HEK293T (cell line): ENCODE measurements at regions not wholly inside any gene's neighbourhood (a gene's known extent, or its start where the extent isn't known, plus 50 kb on each side); places are given as distances from the start of the nearest gene placed in this dataset.
"Not testable (repeated sequence)": the region's sequence is repeated elsewhere in the genome, so short reads cannot be mapped to it uniquely, and the experiment has no call there.

Experiments used
- CTCF ChIA-PET: fragments of 350-600 bp; formaldehyde crosslinking; extraction: SDS; loops from one replicate; lab custom pipeline; 2021; ENCODE audit warnings: antibody characterized with exemption, inconsistent platforms; lab: Yijun Ruan, JAX
- POLR2A ChIA-PET: fragments of 350-600 bp; formaldehyde crosslinking; extraction: SDS; loops from one replicate; lab custom pipeline; 2020; ENCODE audit warnings: antibody characterized with exemption, inconsistent platforms; lab: Yijun Ruan, JAX
- DNase-seq: peaks from one replicate; pipeline ENCODE4 v3.0.0; 2012; ENCODE audit warnings: mixed read lengths; ENCODE audit errors: extremely low spot score
- ARNT ChIP-seq: fragments of 450-650 bp; IDR thresholded peaks from 2 replicates; pipeline ENCODE4 v1.6.1; 2017; ENCODE audit warnings: mild to moderate bottlenecking
- BHLHE40 ChIP-seq: fragments of 450-650 bp; IDR thresholded peaks from 2 replicates; pipeline ENCODE4 v1.6.1; 2016; ENCODE audit warnings: mild to moderate bottlenecking, moderate library complexity, borderline replicate concordance
- CTBP1 ChIP-seq: fragments of 450-650 bp; IDR thresholded peaks from 2 replicates; pipeline ENCODE4 v1.6.1; 2016; ENCODE audit warnings: borderline replicate concordance
- ELF4 ChIP-seq: fragments of 450-650 bp; IDR thresholded peaks from 2 replicates; pipeline ENCODE4 v1.6.1; 2017; ENCODE audit warnings: antibody characterized with exemption
- FOXA1 ChIP-seq: fragments of 450-650 bp; IDR thresholded peaks from 2 replicates; pipeline ENCODE4 v1.6.1; 2016; ENCODE audit warnings: mild to moderate bottlenecking
- FOXK2 ChIP-seq: fragments of 450-650 bp; IDR thresholded peaks from 2 replicates; pipeline ENCODE4 v1.6.1; 2016; ENCODE audit warnings: mild to moderate bottlenecking
- FOXM1 ChIP-seq: fragments of 450-650 bp; IDR thresholded peaks from 2 replicates; pipeline ENCODE4 v1.6.1; 2017; ENCODE audit warnings: mild to moderate bottlenecking, borderline replicate concordance
- HDGF ChIP-seq: fragments of 450-650 bp; IDR thresholded peaks from 2 replicates; pipeline ENCODE4 v1.6.1; 2017; ENCODE audit warnings: antibody characterized with exemption, borderline replicate concordance
- L3MBTL2 ChIP-seq: fragments of 450-650 bp; conservative IDR thresholded peaks from 2 replicates; pipeline ENCODE4 v1.6.1; 2016; ENCODE audit warnings: mild to moderate bottlenecking
- LEF1 ChIP-seq: fragments of 450-650 bp; IDR thresholded peaks from 2 replicates; pipeline ENCODE4 v1.6.1; 2017; ENCODE audit warnings: mild to moderate bottlenecking, borderline replicate concordance
- NFRKB ChIP-seq: fragments of 450-650 bp; IDR thresholded peaks from 2 replicates; pipeline ENCODE4 v1.6.1; 2016; ENCODE audit warnings: mild to moderate bottlenecking, moderate library complexity
- SP1 ChIP-seq: fragments of 450-650 bp; IDR thresholded peaks from 2 replicates; pipeline ENCODE4 v1.6.1; 2017
- SUZ12 ChIP-seq: fragments of 450-650 bp; IDR thresholded peaks from 2 replicates; pipeline ENCODE4 v1.6.1; 2016; ENCODE audit warnings: mild to moderate bottlenecking
- TARDBP ChIP-seq: fragments of 450-650 bp; IDR thresholded peaks from 2 replicates; pipeline ENCODE4 v1.6.1; 2016
- ZNF384 ChIP-seq: fragments of 450-650 bp; IDR thresholded peaks from 2 replicates; pipeline ENCODE4 v1.6.1; 2016
- TF ChIP-seq, protein P1 (sequence below): fragments of 450-650 bp; IDR thresholded peaks from 2 replicates; pipeline ENCODE4 v1.6.1; 2016

DNA sequence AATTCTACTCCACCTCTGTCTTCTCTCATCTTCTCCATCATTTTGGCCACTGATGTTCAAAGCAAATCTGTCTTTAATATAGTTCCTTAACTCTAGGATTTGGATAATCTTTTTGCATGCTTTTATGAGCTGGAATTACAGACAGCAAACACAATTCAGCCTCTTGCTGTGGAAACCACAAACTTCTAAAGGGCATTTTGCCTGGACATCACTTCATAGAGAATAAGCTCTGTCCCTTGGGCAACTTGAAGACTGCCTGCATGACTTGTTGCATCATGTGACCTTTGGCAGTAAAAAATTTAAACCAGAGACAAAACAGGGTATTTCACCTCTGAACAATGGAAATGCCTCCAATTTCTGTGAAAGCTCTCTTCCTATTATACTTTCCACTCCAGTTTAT lies 74.1 kb upstream of the HDDC2 start:
- ChIA-PET POLR2A (no interaction called here), CTCF (no interaction called here)
- TF ChIP-seq ELF4, result no peak
- TF ChIP-seq TARDBP, result no peak
- TF ChIP-seq ARNT, result no peak
- no peak for TF ChIP-seq FOXK2
- TF ChIP-seq ZNF384, result no peak
- no peak for TF ChIP-seq CTBP1
- no peak for TF ChIP-seq FOXA1
- TF ChIP-seq BHLHE40, result no peak
- TF ChIP-seq, protein P1, sequence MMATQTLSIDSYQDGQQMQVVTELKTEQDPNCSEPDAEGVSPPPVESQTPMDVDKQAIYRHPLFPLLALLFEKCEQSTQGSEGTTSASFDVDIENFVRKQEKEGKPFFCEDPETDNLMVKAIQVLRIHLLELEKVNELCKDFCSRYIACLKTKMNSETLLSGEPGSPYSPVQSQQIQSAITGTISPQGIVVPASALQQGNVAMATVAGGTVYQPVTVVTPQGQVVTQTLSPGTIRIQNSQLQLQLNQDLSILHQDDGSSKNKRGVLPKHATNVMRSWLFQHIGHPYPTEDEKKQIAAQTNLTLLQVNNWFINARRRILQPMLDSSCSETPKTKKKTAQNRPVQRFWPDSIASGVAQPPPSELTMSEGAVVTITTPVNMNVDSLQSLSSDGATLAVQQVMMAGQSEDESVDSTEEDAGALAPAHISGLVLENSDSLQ, result no peak
- no peak for DNase-seq

DNA sequence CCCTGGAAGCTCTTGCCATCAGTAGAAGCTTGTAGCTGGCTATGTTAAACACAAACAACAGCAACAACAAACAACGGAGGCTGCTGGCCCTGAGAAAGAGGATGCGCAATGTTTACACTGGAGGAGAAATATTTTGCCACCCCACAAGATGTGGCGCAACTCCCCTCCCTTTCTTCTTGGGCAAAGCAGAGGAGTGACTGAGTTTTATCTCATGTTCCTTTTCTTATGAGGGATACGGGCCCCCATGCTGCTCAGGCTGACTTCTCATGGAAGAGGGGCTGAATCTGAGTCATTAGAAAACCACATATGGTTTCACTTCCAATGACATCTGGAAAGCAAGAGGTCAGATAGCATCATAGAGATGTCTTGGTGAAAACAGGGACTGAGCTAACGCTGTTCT lies 75.9 kb upstream of the HDDC2 start:
- ChIA-PET CTCF (no interaction called here), POLR2A (interaction anchor here (0.8 kb wide), 1 partner anchor 15 kb away, joined by 3 read pairs; no protein-coding TSS in a partner anchor)
- DNase-seq, result no peak
- no peak for TF ChIP-seq SUZ12
- no peak for TF ChIP-seq CTBP1
- TF ChIP-seq L3MBTL2, result no peak
- TF ChIP-seq FOXM1, result no peak
- no peak for TF ChIP-seq NFRKB
- TF ChIP-seq BHLHE40, result no peak
- no peak for TF ChIP-seq FOXA1
- TF ChIP-seq ZNF384, result no peak
- TF ChIP-seq LEF1, result no peak
- no peak for TF ChIP-seq SP1
- no peak for TF ChIP-seq HDGF
- TF ChIP-seq FOXK2, result no peak
- TF ChIP-seq, protein P1, result no peak
- TF ChIP-seq TARDBP, result no peak
- no peak for TF ChIP-seq ARNT
- TF ChIP-seq ELF4, result no peak

DNA sequence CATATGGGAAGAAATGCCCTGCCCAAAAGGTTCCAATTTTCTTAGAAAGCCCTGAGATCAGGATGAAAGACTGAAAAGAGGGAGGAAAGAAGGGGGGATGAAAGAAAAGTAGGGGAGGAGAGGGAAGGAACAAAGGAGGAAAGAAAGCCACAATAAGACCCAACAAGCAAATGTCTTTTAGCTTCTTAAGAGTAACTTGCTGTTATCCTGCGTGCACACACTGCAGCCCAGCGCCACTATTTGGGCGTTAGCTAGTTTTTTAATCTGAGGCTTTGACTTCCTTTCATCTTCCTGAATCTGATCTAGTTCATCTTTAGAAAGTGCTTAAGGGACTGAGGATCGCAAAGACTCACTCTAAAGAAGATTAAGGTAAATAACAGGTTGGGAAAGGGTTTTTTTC lies 77.4 kb upstream of the HDDC2 start:
- TF ChIP-seq NFRKB, result no peak
- TF ChIP-seq ARNT, result no peak
- TF ChIP-seq CTBP1, result no peak
- TF ChIP-seq, protein P1, result no peak
- TF ChIP-seq SP1, result no peak
- TF ChIP-seq TARDBP, result no peak
- no peak for TF ChIP-seq ZNF384
- TF ChIP-seq ELF4, result no peak
- ChIA-PET POLR2A (no interaction called here), CTCF (no interaction called here)
- no peak for DNase-seq

DNA sequence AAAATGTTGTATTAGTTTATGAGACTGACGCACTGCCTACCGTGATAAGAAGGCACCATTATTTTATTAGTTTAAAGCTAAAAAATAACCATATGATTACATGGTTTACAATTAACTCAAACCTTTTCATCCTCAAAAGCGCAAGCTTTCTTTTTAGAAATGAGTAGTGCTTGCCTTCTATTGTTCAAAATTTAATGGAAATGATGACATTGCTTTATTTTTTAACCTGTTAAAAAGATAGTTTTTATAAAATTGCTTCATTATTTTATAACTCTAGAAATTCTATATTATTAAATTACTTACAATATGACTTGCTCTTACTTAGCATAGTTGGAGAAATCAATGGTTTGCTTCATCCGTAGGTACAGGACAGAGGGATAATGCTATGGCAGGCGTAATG lies 78.7 kb upstream of the HDDC2 start:
- ChIA-PET POLR2A (no interaction called here), CTCF (no interaction called here)

DNA sequence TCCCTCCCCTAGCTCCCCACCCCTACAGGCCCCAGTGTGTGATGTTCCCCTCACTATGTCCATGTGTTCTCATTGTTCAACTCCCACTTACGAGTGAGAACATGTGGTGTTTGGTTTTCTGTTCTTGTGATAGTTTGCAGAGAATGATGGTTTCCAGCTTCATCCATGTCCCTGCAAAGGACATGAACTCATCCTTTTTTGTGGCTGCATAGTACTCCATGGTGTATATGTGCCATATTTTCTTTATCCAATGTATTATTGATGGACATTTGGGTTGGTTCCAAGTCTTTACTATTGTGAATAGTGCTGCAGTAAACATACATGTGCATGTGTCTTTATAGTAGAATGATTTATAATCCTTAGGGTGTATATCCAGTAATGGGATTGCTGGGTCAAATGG lies 84.6 kb upstream of the HDDC2 start:
- POLR2A ChIA-PET, CTCF ChIA-PET: not testable (repeated sequence)

More for the DNA sequence above, 78.7 kb upstream of the HDDC2 start:
- DNase-seq, result no peak
- no peak for TF ChIP-seq FOXA1
- TF ChIP-seq ARNT, result no peak
- TF ChIP-seq, protein P1, result no peak
- no peak for TF ChIP-seq SP1
- no peak for TF ChIP-seq HDGF

DNA sequence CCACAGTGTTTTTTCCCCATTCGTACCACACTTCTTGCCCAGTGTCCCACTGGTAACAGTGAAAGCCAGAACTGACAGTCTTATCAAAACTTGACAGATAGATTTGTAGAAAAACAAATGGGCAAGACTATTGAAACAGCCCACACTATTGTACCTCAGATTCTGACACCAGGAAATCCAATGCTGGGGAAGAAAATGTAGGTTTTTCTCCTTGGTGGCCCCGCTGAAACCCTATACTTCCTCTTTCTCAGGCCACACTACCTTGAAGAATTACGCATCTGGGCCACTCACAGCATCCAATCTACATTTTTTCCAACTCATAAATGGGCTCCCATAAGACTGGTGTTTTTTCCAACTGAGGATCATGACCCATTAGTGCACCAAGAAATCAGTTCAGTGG lies 90.9 kb upstream of the HDDC2 start:
- TF ChIP-seq FOXA1 (no peak), CTBP1 (no peak), SUZ12 (no peak), SP1 (no peak), FOXM1 (no peak), NFRKB (no peak), BHLHE40 (no peak), LEF1 (no peak), L3MBTL2 (no peak)
- ChIA-PET POLR2A (no interaction called here), CTCF (no interaction called here)
- no peak for DNase-seq

More for the DNA sequence above, 84.6 kb upstream of the HDDC2 start:
- DNase-seq, result not testable (repeated sequence)

DNA sequence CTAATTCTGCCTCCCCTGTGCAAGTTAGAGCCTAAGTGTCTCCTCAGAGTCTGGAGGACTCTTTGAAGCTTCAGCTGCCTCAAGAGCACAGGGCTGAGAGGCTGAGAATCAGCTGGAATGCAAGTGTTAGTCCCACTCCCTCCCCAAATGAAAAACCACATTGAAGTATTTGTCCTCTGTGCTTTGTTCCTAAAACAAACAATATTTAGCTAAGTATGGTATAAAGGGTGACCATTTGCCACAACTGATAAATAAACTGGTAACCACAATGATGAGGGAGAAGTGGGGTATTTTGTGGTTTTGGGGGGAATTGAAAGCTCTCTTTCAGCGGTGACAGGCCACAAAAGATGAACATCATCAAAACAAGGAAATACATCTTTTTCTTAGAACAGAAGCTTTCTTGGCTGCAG lies 91.7 kb upstream of the HDDC2 start:
- TF ChIP-seq L3MBTL2 (no peak), CTBP1 (no peak), FOXK2 (no peak), BHLHE40 (no peak), HDGF (no peak), ZNF384 (no peak), LEF1 (no peak), TARDBP (no peak), ELF4 (no peak), SUZ12 (no peak), FOXA1 (no peak), SP1 (no peak), ARNT (no peak), FOXM1 (no peak), NFRKB (no peak)
- TF ChIP-seq, protein P1, result no peak
- no peak for DNase-seq
- ChIA-PET POLR2A (no interaction called here), CTCF (no interaction called here)
